ENCODE measurements at regions not wholly inside any gene's neighbourhood (a gene's known extent, or its start where the extent isn't known, plus 50 kb on each side); places are given as distances from the start of the nearest gene placed in this dataset.

GRCh38 chr2:3132466-3132865 is 245.2 kb downstream of the EIPR1 start:
- no peak overlapping the region for H3K27ac Mint-ChIP-seq (ENCODE audit: unreplicated experiment)
- H3K9me3 Mint-ChIP-seq (ENCODE audit: low read depth), result peaks cover 10% of the 10 kb centered on the region
- H3K27me3 Mint-ChIP-seq (ENCODE audit: low read depth), result peaks cover 4% of the 10 kb centered on the region
- no peak for TF ChIP-seq CTCF (IDR thresholded peaks at IDR 0.05)
- H3K4me1 Mint-ChIP-seq (ENCODE audit: low read depth), result peaks cover 6% of the 10 kb centered on the region
- H3K4me3 Mint-ChIP-seq (ENCODE audit: unreplicated experiment), result no peak overlapping the region
- DNase-seq (ENCODE audit: low spot score), result no peak
- peaks cover 5% of the 10 kb centered on the region for H3K36me3 Mint-ChIP-seq (ENCODE audit: low read depth)

- Mint-ChIP-seq H3K4me3 (ENCODE audit: unreplicated experiment) (no peak overlapping the region), H3K27ac (ENCODE audit: unreplicated experiment) (no peak overlapping the region), H3K27me3 (ENCODE audit: low read depth) (peaks cover 4% of the 10 kb centered on the region), H3K4me1 (ENCODE audit: low read depth) (peaks cover 6% of the 10 kb centered on the region), H3K9me3 (ENCODE audit: low read depth) (peaks cover 10% of the 10 kb centered on the region), H3K36me3 (ENCODE audit: low read depth) (peaks cover 5% of the 10 kb centered on the region)
- TF ChIP-seq CTCF (IDR thresholded peaks at IDR 0.05), result no peak
- DNase-seq (ENCODE audit: low spot score), result no peak
Observed at GRCh38 chr2:3131636-3132326, 245.8 kb downstream of the EIPR1 start.

- Mint-ChIP-seq H3K27me3 (ENCODE audit: low read depth) (peaks cover 4% of the 10 kb centered on the region), H3K4me3 (ENCODE audit: unreplicated experiment) (no peak overlapping the region), H3K9me3 (ENCODE audit: low read depth) (peaks cover 10% of the 10 kb centered on the region), H3K4me1 (ENCODE audit: low read depth) (peaks cover 6% of the 10 kb centered on the region), H3K27ac (ENCODE audit: unreplicated experiment) (no peak overlapping the region), H3K36me3 (ENCODE audit: low read depth) (peaks cover 5% of the 10 kb centered on the region)
- peak; percentile 78 for DNase-seq (ENCODE audit: low spot score)
- TF ChIP-seq CTCF (IDR thresholded peaks at IDR 0.05), result no peak
Observed at GRCh38 chr2:3130889-3131635, 246.6 kb downstream of the EIPR1 start.

- H3K9me3 Mint-ChIP-seq (ENCODE audit: low read depth), result peaks cover 5% of the 10 kb centered on the region
- DNase-seq (ENCODE audit: low spot score), result no peak
- TF ChIP-seq CTCF (IDR thresholded peaks at IDR 0.05), result no peak
- H3K27me3 Mint-ChIP-seq (ENCODE audit: low read depth), result peaks cover 4% of the 10 kb centered on the region
- H3K4me3 Mint-ChIP-seq (ENCODE audit: unreplicated experiment), result no peak overlapping the region
- H3K27ac Mint-ChIP-seq (ENCODE audit: unreplicated experiment), result no peak overlapping the region
- H3K4me1 Mint-ChIP-seq (ENCODE audit: low read depth), result peaks cover 6% of the 10 kb centered on the region
- no peaks in the 10 kb centered on the region for H3K36me3 Mint-ChIP-seq (ENCODE audit: low read depth)
Observed at GRCh38 chr2:3130444-3130843, 247.2 kb downstream of the EIPR1 start.

- no peak overlapping the region for H3K4me3 Mint-ChIP-seq (ENCODE audit: unreplicated experiment)
- peaks cover 4% of the 10 kb centered on the region for H3K27me3 Mint-ChIP-seq (ENCODE audit: low read depth)
- H3K4me1 Mint-ChIP-seq (ENCODE audit: low read depth), result peaks cover 6% of the 10 kb centered on the region
- DNase-seq (ENCODE audit: low spot score), result no peak
- peaks cover 2% of the 10 kb centered on the region for H3K9me3 Mint-ChIP-seq (ENCODE audit: low read depth)
- TF ChIP-seq CTCF (IDR thresholded peaks at IDR 0.05), result no peak
- H3K36me3 Mint-ChIP-seq (ENCODE audit: low read depth), result no peaks in the 10 kb centered on the region
- no peak overlapping the region for H3K27ac Mint-ChIP-seq (ENCODE audit: unreplicated experiment)
Observed at GRCh38 chr2:3129867-3130266, 247.8 kb downstream of the EIPR1 start.

All from chondrocyte (in vitro differentiated cells).